ENCODE measurements at regions not wholly inside any gene's neighbourhood (a gene's known extent, or its start where the extent isn't known, plus 50 kb on each side); places are given as distances from the start of the nearest gene placed in this dataset.

GRCh38 chr2:151030663-151031230, 230.9 kb downstream of the RBM43 start:
- DNase-seq, result no peak

GRCh38 chr2:151029406-151030157, 232.1 kb downstream of the RBM43 start:
- no peak for DNase-seq

- no peak for DNase-seq
These were observed 232.9 kb downstream of the RBM43 start for GRCh38 chr2:151028691-151029176.

- DNase-seq, result no peak
These were observed 234.5 kb downstream of the RBM43 start for GRCh38 chr2:151027151-151027550.

GRCh38 chr2:151025816-151026215, 235.8 kb downstream of the RBM43 start:
- DNase-seq, result no peak

GRCh38 chr2:151024696-151025251, 236.9 kb downstream of the RBM43 start:
- DNase-seq, result no peak

- DNase-seq, result no peak
These were observed 239.8 kb downstream of the RBM43 start for GRCh38 chr2:151021747-151022452.

- DNase-seq, result no peak
These were observed 241.3 kb downstream of the RBM43 start for GRCh38 chr2:151020411-151020810.

GRCh38 chr2:151009437-151010175, 252.1 kb downstream of the RBM43 start:
- no peak for DNase-seq

- DNase-seq, result peak; percentile 40 to 84
These were observed 254.3 kb downstream of the RBM43 start for GRCh38 chr2:151007365-151007764.

GRCh38 chr2:151002959-151003600, 258.6 kb downstream of the RBM43 start:
- DNase-seq, result no peak

- DNase-seq, result peak; percentile 18 to 69
These were observed 263.8 kb downstream of the RBM43 start for GRCh38 chr2:150997702-150998440.

- no peak for DNase-seq
These were observed 264.6 kb downstream of the RBM43 start for GRCh38 chr2:150997066-150997465.

- DNase-seq, result peak in 1 of 2 experiments; percentile 29
These were observed 267.6 kb downstream of the RBM43 start for GRCh38 chr2:150994076-150994475.

- DNase-seq, result no peak
These were observed 271.7 kb downstream of the RBM43 start for GRCh38 chr2:150989969-150990368.

GRCh38 chr2:150985741-150986140, 275.9 kb downstream of the RBM43 start:
- DNase-seq, result no peak

GRCh38 chr2:150983314-150983897, 278.3 kb downstream of the RBM43 start:
- no peak for DNase-seq

GRCh38 chr2:150981826-150982225, 279.8 kb downstream of the RBM43 start:
- no peak for DNase-seq

GRCh38 chr2:150978053-150978452, 283.6 kb downstream of the RBM43 start:
- DNase-seq, result no peak

GRCh38 chr2:150977296-150977695, 284.4 kb downstream of the RBM43 start:
- DNase-seq, result no peak

- DNase-seq, result no peak
These were observed 285.1 kb downstream of the RBM43 start for GRCh38 chr2:150976604-150977003.
